ENCODE measurements at regions not wholly inside any gene's neighbourhood (a gene's known extent, or its start where the extent isn't known, plus 50 kb on each side); places are given as distances from the start of the nearest gene placed in this dataset.

GRCh38 chr1:109846162-109846561 is 64.5 kb upstream of the CSF1 start:
- no CpG with 5 or more reads among the region's 3 CpGs for WGBS, 2 experiments (ENCODE audit: extremely low coverage in 2 of 2, insufficient read length in 1 of 2)
- dilution Hi-C loops (cut with HindIII; ENCODE audit: low sequenced_read_pairs, unreplicated experiment): no loop called here
- CTCF ChIA-PET: no interaction called here

More at GRCh38 chr1:109846162-109846561, 64.5 kb upstream of the CSF1 start:
- Histone ChIP-seq H3K4me2 (ENCODE audit: low read depth, low read length) (no peak overlapping the region), H3K4ac (ENCODE audit: low read depth, low read length) (no peak overlapping the region), H4K8ac (ENCODE audit: low read depth in 2 of 2, low read length in 2 of 2) (no peak overlapping the region), H3K9me1 (ENCODE audit: insufficient read depth, low read length) (no peaks in the 10 kb centered on the region), H3K36me3 (ENCODE audit: control insufficient read depth, insufficient read depth, low read length) (no peaks in the 10 kb centered on the region), H3K18ac (ENCODE audit: low read depth, low read length) (no peak overlapping the region), H2AK5ac (ENCODE audit: low read depth, low read length) (no peak overlapping the region), H4K20me1 (ENCODE audit: insufficient read depth, low read length) (no peaks in the 10 kb centered on the region), H2AFZ (replicated peaks; ENCODE audit: low read length, poor library complexity) (no peak overlapping the region), H3K56ac (ENCODE audit: extremely low read depth, insufficient read depth, low read length) (no peak overlapping the region), H2BK5ac (ENCODE audit: low read depth, low read length, poor library complexity, severe bottlenecking) (no peak overlapping the region), H3K79me1 (ENCODE audit: low read depth in 1 of 2, low read length in 2 of 2) (no peaks in the 10 kb centered on the region), H3K4me3 (ENCODE audit: insufficient read depth, low read depth, low read length) (no peak overlapping the region), H4K91ac (ENCODE audit: insufficient read depth, low read depth, low read length) (no peak overlapping the region), H3K27me3 (ENCODE audit: control insufficient read depth, insufficient read depth, low read length) (no peaks in the 10 kb centered on the region; the same call in 1 of the 2 replicates), H3K14ac (replicated peaks; ENCODE audit: low read depth, low read length) (no peak overlapping the region), H2BK120ac (ENCODE audit: low read depth, low read length) (no peak overlapping the region), H4K5ac (ENCODE audit: low read depth, low read length) (no peak overlapping the region), H3K9ac (ENCODE audit: low read depth, low read length) (no peak overlapping the region), H2AK9ac (replicated peaks; ENCODE audit: low read depth, low read length, poor library complexity) (no peak overlapping the region), H3K23ac (ENCODE audit: low read depth, low read length) (no peak overlapping the region), H3K27ac (ENCODE audit: insufficient read depth, low read length) (no peak overlapping the region), H3K4me1 (ENCODE audit: control insufficient read depth, insufficient read depth, low read length) (0 out of 2 replicates have a peak, but pooled peaks cover 1% of the 10 kb centered on the region), H2BK20ac (ENCODE audit: low read depth, low read length) (no peak overlapping the region), H3K9me3 (ENCODE audit: control insufficient read depth, insufficient read depth, low read length) (no peaks in the 10 kb centered on the region), H2BK15ac (ENCODE audit: low read depth, low read length) (no peak overlapping the region)
- DNase-seq (no peak), ATAC-seq (ENCODE audit: low read depth) (no peak)
- BruUV-seq (replicated peaks): no TSS peak
- in situ Hi-C loops (cut with MboI; ENCODE audit: low sequenced_read_pairs) (no loop called here), intact Hi-C loops (cut with micrococcal nuclease) (no loop called here)
- POLR2A ChIA-PET (ENCODE audit: unreplicated experiment): no interaction called here
- TF ChIP-seq POLR2A (IDR thresholded peaks at IDR 0.05; ENCODE audit: low read depth, low read length): no peak
- no peak for TF ChIP-seq FOS (IDR thresholded peaks at IDR 0.05; ENCODE audit: low read depth, low read length)
- TF ChIP-seq RAD21 (IDR thresholded peaks at IDR 0.05; ENCODE audit: low read length): no peak
- no peak for TF ChIP-seq CHD1 (IDR thresholded peaks at IDR 0.05; ENCODE audit: low read depth, low read length)
- TF ChIP-seq CEBPB (IDR thresholded peaks at IDR 0.05; ENCODE audit: low read depth, low read length): no peak
- no peak for TF ChIP-seq USF2 (IDR thresholded peaks at IDR 0.05; ENCODE audit: low read depth, low read length)
- no peak for TF ChIP-seq ELK1 (IDR thresholded peaks at IDR 0.05; ENCODE audit: borderline replicate concordance, low read depth, low read length)
- TF ChIP-seq BHLHE40 (IDR thresholded peaks at IDR 0.05; ENCODE audit: low read depth, low read length): no peak
- TF ChIP-seq NFE2L2 (IDR thresholded peaks at IDR 0.05; ENCODE audit: low read depth, low read length): no peak
- no peak for TF ChIP-seq MAFK (IDR thresholded peaks at IDR 0.05; ENCODE audit: low read depth, low read length)
- no peak for TF ChIP-seq MXI1 (IDR thresholded peaks at IDR 0.05; ENCODE audit: borderline replicate concordance, low read depth, low read length)
- TF ChIP-seq CTCF (conservative IDR thresholded peaks at IDR 0.05; ENCODE audit: low read depth, low read length): no peak
